ENCODE measurements at regions not wholly inside any gene's neighbourhood (a gene's known extent, or its start where the extent isn't known, plus 50 kb on each side); places are given as distances from the start of the nearest gene placed in this dataset.

DNA sequence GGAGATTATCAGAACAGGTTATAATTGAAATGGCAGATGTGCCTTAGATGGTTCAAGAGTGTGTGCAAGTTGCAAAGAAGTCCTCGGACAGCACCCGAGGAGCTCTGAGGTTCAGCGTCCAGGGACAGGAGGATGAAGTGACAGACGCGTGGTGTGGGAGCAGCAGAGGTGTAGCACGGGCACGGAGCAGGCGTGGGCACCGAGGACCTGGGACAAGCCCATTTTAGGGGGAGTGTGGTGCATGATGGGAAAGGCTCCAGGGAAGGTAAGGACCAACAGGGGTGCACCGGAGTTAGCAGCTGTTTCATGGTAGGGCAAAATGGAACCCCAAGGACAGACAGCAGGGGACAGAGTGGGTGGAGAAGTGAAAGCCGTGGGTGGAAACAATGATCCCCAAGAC is 56.3 kb upstream of the BACE2 start:
- peaks cover 11% of the 10 kb centered on the region for H3K27me3 Mint-ChIP-seq (ENCODE audit: low read depth, unreplicated experiment)

DNA sequence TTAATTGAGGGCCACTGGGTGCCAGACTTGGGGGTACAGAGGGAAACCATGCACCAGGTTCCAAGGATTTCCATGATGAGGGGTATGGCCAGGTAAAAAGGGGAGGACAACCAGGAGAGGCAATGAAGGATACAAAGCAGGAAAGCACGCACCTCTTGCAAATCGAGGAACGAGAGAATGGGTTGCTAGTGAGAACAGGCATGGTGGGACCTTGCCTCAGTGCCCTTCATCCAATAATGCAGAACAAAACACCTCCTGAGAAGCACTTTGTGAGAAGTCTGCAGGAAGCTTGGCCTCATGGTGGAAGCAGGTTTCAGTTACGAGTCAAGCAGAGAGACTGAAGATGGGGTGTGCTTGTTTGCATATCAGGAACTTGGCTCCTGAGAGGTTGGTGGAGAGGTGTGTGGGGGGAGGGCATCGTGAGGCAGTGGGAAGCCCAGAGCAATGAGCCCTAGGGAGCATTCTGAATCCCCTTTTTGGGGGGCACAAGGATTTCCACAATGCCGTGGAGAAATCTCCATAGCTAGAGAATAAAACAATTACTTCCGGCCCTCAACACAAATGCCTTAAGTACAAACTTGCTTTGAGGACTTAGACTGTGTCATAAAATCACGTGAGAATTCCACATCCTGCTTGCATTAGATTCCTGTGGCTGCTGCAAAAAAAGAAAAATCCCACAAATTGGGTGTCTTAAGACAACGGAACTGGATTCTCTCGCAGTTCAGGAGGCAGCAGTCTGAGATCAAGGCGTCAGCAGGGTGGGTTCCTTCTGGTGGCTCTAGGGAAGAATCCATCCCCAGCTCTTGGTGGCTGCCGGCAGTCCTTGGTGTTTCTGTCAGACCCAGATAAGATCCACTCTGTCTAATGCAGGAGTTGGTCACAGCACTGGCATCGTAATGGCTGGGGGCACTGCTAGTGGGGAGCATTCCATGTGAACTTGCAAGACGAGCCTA is 54.9 kb upstream of the BACE2 start:
- Mint-ChIP-seq H3K4me1 (ENCODE audit: low read depth, unreplicated experiment) (peaks cover 11% of the 10 kb centered on the region), H3K36me3 (ENCODE audit: low read depth, unreplicated experiment) (no peaks in the 10 kb centered on the region), H3K9me3 (ENCODE audit: unreplicated experiment) (peaks cover 7% of the 10 kb centered on the region), H3K4me3 (ENCODE audit: unreplicated experiment) (no peak overlapping the region), H3K27me3 (ENCODE audit: low read depth, unreplicated experiment) (peaks cover 11% of the 10 kb centered on the region), H3K27ac (ENCODE audit: unreplicated experiment) (peak overlapping the region; percentile 89)
- no peak for TF ChIP-seq EZH2 (IDR thresholded peaks at IDR 0.05; ENCODE audit: insufficient read depth, low read length)
- TF ChIP-seq, protein P1, sequence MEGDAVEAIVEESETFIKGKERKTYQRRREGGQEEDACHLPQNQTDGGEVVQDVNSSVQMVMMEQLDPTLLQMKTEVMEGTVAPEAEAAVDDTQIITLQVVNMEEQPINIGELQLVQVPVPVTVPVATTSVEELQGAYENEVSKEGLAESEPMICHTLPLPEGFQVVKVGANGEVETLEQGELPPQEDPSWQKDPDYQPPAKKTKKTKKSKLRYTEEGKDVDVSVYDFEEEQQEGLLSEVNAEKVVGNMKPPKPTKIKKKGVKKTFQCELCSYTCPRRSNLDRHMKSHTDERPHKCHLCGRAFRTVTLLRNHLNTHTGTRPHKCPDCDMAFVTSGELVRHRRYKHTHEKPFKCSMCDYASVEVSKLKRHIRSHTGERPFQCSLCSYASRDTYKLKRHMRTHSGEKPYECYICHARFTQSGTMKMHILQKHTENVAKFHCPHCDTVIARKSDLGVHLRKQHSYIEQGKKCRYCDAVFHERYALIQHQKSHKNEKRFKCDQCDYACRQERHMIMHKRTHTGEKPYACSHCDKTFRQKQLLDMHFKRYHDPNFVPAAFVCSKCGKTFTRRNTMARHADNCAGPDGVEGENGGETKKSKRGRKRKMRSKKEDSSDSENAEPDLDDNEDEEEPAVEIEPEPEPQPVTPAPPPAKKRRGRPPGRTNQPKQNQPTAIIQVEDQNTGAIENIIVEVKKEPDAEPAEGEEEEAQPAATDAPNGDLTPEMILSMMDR (IDR thresholded peaks at IDR 0.05; ENCODE audit: insufficient read depth, low read depth, low read length), result no peak
- H4K20me1 ChIP-seq (ENCODE audit: insufficient read depth, low read length), result no peaks in the 10 kb centered on the region
- peak overlapping the region; percentile 69 for H2AFZ ChIP-seq (ENCODE audit: low read depth, low read length)
- no peaks in the 10 kb centered on the region for H3K27me3 ChIP-seq (ENCODE audit: insufficient read depth, low read length)
- peak overlapping the region; percentile 61 for H3K27ac ChIP-seq (ENCODE audit: low read depth, low read length)
- FAIRE-seq (peak; percentile 81), DNase-seq (ENCODE audit: low read depth) (peak; percentile 99)
- no peaks in the 10 kb centered on the region for H3K9me3 ChIP-seq (ENCODE audit: insufficient read depth, low read depth, low read length)
- H3K9ac ChIP-seq (ENCODE audit: low read length), result peak overlapping the region; percentile 49
- H3K4me3 ChIP-seq (ENCODE audit: insufficient read depth, low read depth, low read length), result peak overlapping the region; percentile 49
- H3K4me1 ChIP-seq (ENCODE audit: insufficient read depth, low read length), result peaks cover 13% of the 10 kb centered on the region
- no peaks in the 10 kb centered on the region for H3K36me3 ChIP-seq (ENCODE audit: insufficient read depth, low read length)
- H3K4me2 ChIP-seq (ENCODE audit: low read length), result peak overlapping the region; percentile 82
- H3K79me2 ChIP-seq (ENCODE audit: insufficient read depth, low read length), result no peaks in the 10 kb centered on the region

More for the DNA sequence above, 56.3 kb upstream of the BACE2 start:
- Histone ChIP-seq H3K4me3 (ENCODE audit: insufficient read depth, low read depth, low read length) (no peak overlapping the region), H3K79me2 (ENCODE audit: insufficient read depth, low read length) (no peaks in the 10 kb centered on the region), H3K36me3 (ENCODE audit: insufficient read depth, low read length) (no peaks in the 10 kb centered on the region), H3K27me3 (ENCODE audit: insufficient read depth, low read length) (no peaks in the 10 kb centered on the region), H3K27ac (ENCODE audit: low read depth, low read length) (no peak overlapping the region), H4K20me1 (ENCODE audit: insufficient read depth, low read length) (no peaks in the 10 kb centered on the region), H3K9me3 (ENCODE audit: insufficient read depth, low read depth, low read length) (no peaks in the 10 kb centered on the region), H2AFZ (ENCODE audit: low read depth, low read length) (no peak overlapping the region), H3K4me1 (ENCODE audit: insufficient read depth, low read length) (peaks cover 13% of the 10 kb centered on the region), H3K4me2 (ENCODE audit: low read length) (no peak overlapping the region), H3K9ac (ENCODE audit: low read length) (no peak overlapping the region)
- Mint-ChIP-seq H3K4me3 (ENCODE audit: unreplicated experiment) (no peak overlapping the region), H3K9me3 (ENCODE audit: unreplicated experiment) (peaks cover 7% of the 10 kb centered on the region), H3K27ac (ENCODE audit: unreplicated experiment) (peak overlapping the region; percentile 20), H3K4me1 (ENCODE audit: low read depth, unreplicated experiment) (peaks cover 11% of the 10 kb centered on the region), H3K36me3 (ENCODE audit: low read depth, unreplicated experiment) (no peaks in the 10 kb centered on the region)
- TF ChIP-seq EZH2 (IDR thresholded peaks at IDR 0.05; ENCODE audit: insufficient read depth, low read length), result no peak
- TF ChIP-seq, protein P1 (IDR thresholded peaks at IDR 0.05; ENCODE audit: insufficient read depth, low read depth, low read length), result no peak
- no peak for FAIRE-seq
- no peak for DNase-seq (ENCODE audit: low read depth)

DNA sequence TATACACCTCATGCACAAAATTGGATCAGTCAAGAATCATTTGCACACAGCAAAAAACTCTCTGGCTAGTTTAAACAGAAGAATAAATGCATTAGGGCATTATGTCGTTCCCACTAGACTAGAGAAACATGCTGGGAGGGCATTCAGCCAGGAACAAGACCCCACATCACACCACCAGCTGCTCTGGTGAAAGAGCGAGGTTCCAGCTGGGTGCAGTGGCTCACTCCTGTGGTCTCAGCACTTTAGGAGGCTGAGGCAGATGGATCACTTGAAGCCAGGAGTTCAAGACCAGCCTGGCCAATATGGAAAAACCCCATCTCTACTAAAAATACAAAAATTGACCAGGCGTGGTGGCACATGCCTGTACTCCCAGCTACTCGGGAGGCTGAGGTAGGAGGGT is 52.1 kb upstream of the BACE2 start:
- Mint-ChIP-seq H3K27me3 (ENCODE audit: low read depth, unreplicated experiment) (peaks cover 9% of the 10 kb centered on the region), H3K27ac (ENCODE audit: unreplicated experiment) (no peak overlapping the region), H3K36me3 (ENCODE audit: low read depth, unreplicated experiment) (no peaks in the 10 kb centered on the region), H3K9me3 (ENCODE audit: unreplicated experiment) (peaks cover 9% of the 10 kb centered on the region), H3K4me1 (ENCODE audit: low read depth, unreplicated experiment) (peaks cover 11% of the 10 kb centered on the region), H3K4me3 (ENCODE audit: unreplicated experiment) (no peak overlapping the region)
- H3K27me3 ChIP-seq (ENCODE audit: insufficient read depth, low read length), result no peaks in the 10 kb centered on the region
- H3K9ac ChIP-seq (ENCODE audit: low read length), result no peak overlapping the region
- no peak overlapping the region for H3K27ac ChIP-seq (ENCODE audit: low read depth, low read length)
- no peak overlapping the region for H3K4me3 ChIP-seq (ENCODE audit: insufficient read depth, low read depth, low read length)
- H3K9me3 ChIP-seq (ENCODE audit: insufficient read depth, low read depth, low read length), result no peaks in the 10 kb centered on the region
- H2AFZ ChIP-seq (ENCODE audit: low read depth, low read length), result no peak overlapping the region
- no peaks in the 10 kb centered on the region for H3K79me2 ChIP-seq (ENCODE audit: insufficient read depth, low read length)
- peaks cover 13% of the 10 kb centered on the region for H3K4me1 ChIP-seq (ENCODE audit: insufficient read depth, low read length)
- no peaks in the 10 kb centered on the region for H4K20me1 ChIP-seq (ENCODE audit: insufficient read depth, low read length)
- DNase-seq (ENCODE audit: low read depth) (no peak), FAIRE-seq (no peak)
- TF ChIP-seq, protein P1 (IDR thresholded peaks at IDR 0.05; ENCODE audit: insufficient read depth, low read depth, low read length), result no peak
- TF ChIP-seq EZH2 (IDR thresholded peaks at IDR 0.05; ENCODE audit: insufficient read depth, low read length), result no peak
- H3K4me2 ChIP-seq (ENCODE audit: low read length), result no peak overlapping the region
- no peaks in the 10 kb centered on the region for H3K36me3 ChIP-seq (ENCODE audit: insufficient read depth, low read length)

All from astrocyte (in vitro differentiated cells and primary cell).